ENCODE measurements at regions not wholly inside any gene's neighbourhood (a gene's known extent, or its start where the extent isn't known, plus 50 kb on each side); places are given as distances from the start of the nearest gene placed in this dataset.
"Not testable (repeated sequence)": the region's sequence is repeated elsewhere in the genome, so short reads cannot be mapped to it uniquely, and the experiment has no call there.

DNA sequence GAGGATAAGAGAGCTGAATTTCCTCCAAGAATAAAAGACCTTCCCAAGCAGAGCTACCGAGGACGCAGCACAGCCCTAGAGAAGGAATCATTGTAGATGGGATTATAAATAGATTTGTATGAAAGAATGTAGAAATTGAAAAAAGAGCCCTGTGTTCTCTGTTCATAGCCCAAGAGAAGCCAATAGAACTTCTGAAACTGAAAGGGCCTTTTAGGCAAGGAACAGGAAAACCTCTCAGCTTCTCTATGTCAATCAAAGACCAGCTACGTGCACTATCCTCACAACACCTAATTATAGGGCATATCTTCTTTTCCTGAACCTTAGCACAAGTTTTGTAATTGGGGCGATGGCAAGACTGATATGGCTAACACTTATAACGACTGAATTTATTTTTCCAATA, 192.4 kb upstream of the RNPC3 start:
- no peaks in the 10 kb centered on the region for H3K36me3 Mint-ChIP-seq (ENCODE audit: insufficient read depth in 2 of 2)
- no peaks in the 10 kb centered on the region for H3K27me3 Mint-ChIP-seq (ENCODE audit: low read depth)
- H3K9me3 Mint-ChIP-seq = no peaks in the 10 kb centered on the region
- ATAC-seq (replicated peaks in 1 of 2) (no peak), DNase-seq (no peak)
- no peaks in the 10 kb centered on the region for H3K4me1 Mint-ChIP-seq (ENCODE audit: low read depth)
- H3K27ac Mint-ChIP-seq = no peak overlapping the region
- H3K4me3 Mint-ChIP-seq = no peak overlapping the region

GRCh38 chr1:103327054-103327719, 198.3 kb upstream of the RNPC3 start:
- no peaks in the 10 kb centered on the region for H3K27me3 Mint-ChIP-seq (ENCODE audit: low read depth)
- DNase-seq (no peak), ATAC-seq (replicated peaks in 1 of 2) (no peak)
- peaks cover 3% of the 10 kb centered on the region in 2 donors for H3K36me3 Mint-ChIP-seq (ENCODE audit: insufficient read depth in 2 of 2)
- no peak overlapping the region for H3K27ac Mint-ChIP-seq
- peaks cover 9% of the 10 kb centered on the region in 2 donors for H3K9me3 Mint-ChIP-seq
- no peaks in the 10 kb centered on the region for H3K4me1 Mint-ChIP-seq (ENCODE audit: low read depth)
- H3K4me3 Mint-ChIP-seq = no peak overlapping the region

GRCh38 chr1:103326595-103326994, 198.9 kb upstream of the RNPC3 start:
- H3K36me3 Mint-ChIP-seq (ENCODE audit: insufficient read depth in 2 of 2) = peaks cover 3% of the 10 kb centered on the region in 2 donors
- peaks cover 10% of the 10 kb centered on the region in 2 donors for H3K9me3 Mint-ChIP-seq
- H3K4me1 Mint-ChIP-seq (ENCODE audit: low read depth) = no peaks in the 10 kb centered on the region
- no peak for DNase-seq
- H3K27me3 Mint-ChIP-seq (ENCODE audit: low read depth) = no peaks in the 10 kb centered on the region
- no peak overlapping the region for H3K4me3 Mint-ChIP-seq
- H3K27ac Mint-ChIP-seq = no peak overlapping the region
- no peak for ATAC-seq (replicated peaks in 1 of 2)

GRCh38 chr1:103309786-103310185, 201.5 kb upstream of the COL11A1 start:
- no peak for DNase-seq
- H3K36me3 Mint-ChIP-seq (ENCODE audit: insufficient read depth in 2 of 2) = no peaks in the 10 kb centered on the region
- no peak overlapping the region for H3K27ac Mint-ChIP-seq
- H3K4me1 Mint-ChIP-seq (ENCODE audit: low read depth) = no peaks in the 10 kb centered on the region
- no peaks in the 10 kb centered on the region for H3K9me3 Mint-ChIP-seq
- H3K27me3 Mint-ChIP-seq (ENCODE audit: low read depth) = no peaks in the 10 kb centered on the region
- H3K4me3 Mint-ChIP-seq = no peak overlapping the region
- ATAC-seq (replicated peaks in 1 of 2) = no peak

GRCh38 chr1:103307751-103308150, 199.4 kb upstream of the COL11A1 start:
- H3K4me3 Mint-ChIP-seq = no peak overlapping the region
- DNase-seq = no peak
- no peak for ATAC-seq (replicated peaks in 1 of 2)
- no peaks in the 10 kb centered on the region for H3K9me3 Mint-ChIP-seq
- no peaks in the 10 kb centered on the region for H3K36me3 Mint-ChIP-seq (ENCODE audit: insufficient read depth in 2 of 2)
- no peaks in the 10 kb centered on the region for H3K4me1 Mint-ChIP-seq (ENCODE audit: low read depth)
- no peaks in the 10 kb centered on the region for H3K27me3 Mint-ChIP-seq (ENCODE audit: low read depth)
- no peak overlapping the region for H3K27ac Mint-ChIP-seq

DNA sequence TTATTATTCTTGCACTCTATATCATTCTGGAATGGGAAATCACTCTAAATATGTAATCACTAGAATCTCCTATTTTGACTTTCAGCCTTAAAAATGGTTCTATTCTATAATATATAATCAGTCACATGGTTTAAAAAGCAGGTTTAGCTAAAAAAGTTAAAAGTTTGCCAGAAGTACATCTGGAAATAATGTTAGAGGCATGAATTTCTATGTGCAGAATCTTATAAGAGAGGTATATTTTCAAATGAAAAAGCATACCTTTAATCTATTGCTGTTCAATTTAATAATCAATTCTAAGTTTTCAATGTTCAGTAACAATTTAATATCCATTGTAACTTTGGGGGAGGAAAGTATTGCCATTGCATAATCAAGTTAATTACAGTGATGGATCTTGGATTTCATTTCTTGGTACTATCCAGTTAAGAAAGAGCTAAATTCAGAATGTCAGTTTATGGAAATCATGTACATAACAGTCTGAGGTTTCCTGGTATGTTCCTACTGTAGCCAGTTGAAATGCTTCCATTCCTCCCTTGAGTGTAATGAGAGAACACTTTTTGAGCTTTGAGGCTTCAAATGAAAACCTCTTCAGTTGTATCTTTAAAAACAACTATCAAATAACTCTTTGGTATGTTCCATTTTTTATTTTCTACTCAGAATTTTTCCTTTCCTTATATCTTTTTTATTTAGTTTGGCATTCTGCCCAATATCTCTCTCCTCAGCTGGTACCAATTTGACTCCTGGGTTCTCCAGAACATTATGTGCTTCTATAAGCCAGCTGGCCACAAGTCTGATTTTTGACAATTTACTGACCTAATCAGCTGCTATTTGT, 175.7 kb upstream of the COL11A1 start:
- H3K4me3 Mint-ChIP-seq = no peak overlapping the region
- DNase-seq (no peak), ATAC-seq (replicated peaks in 1 of 2) (no peak)
- no peak overlapping the region for H3K27ac Mint-ChIP-seq
- no peaks in the 10 kb centered on the region for H3K4me1 Mint-ChIP-seq (ENCODE audit: low read depth)
- no peaks in the 10 kb centered on the region for H3K27me3 Mint-ChIP-seq (ENCODE audit: low read depth)
- no peaks in the 10 kb centered on the region for H3K36me3 Mint-ChIP-seq (ENCODE audit: insufficient read depth in 2 of 2)
- H3K9me3 Mint-ChIP-seq = peaks cover 0 to 2% of the 10 kb centered on the region in 2 donors

DNA sequence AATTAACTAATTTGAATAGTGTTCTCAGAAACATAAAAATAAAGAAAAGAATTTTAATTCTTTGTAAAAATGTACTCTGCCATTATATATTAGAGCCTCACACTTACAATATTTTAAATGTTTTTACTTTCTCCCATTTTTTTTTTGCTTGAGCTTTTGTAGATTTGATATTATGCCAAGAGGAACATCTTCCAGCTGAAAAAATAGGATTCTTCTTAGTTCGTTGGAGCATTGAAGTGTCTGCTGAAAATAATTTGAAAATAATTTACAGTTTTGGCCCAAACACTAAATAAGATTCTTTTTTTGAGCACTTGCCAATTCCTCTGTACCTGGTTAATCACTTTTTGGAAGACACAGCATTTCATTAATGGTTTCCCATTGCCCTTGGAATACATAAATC, 175.0 kb upstream of the COL11A1 start:
- ATAC-seq (replicated peaks in 1 of 2) (no peak), DNase-seq (no peak)
- Mint-ChIP-seq H3K27ac (no peak overlapping the region), H3K36me3 (ENCODE audit: insufficient read depth in 2 of 2) (no peaks in the 10 kb centered on the region), H3K27me3 (ENCODE audit: low read depth) (no peaks in the 10 kb centered on the region), H3K4me1 (ENCODE audit: low read depth) (no peaks in the 10 kb centered on the region), H3K4me3 (no peak overlapping the region), H3K9me3 (peaks cover 0 to 2% of the 10 kb centered on the region in 2 donors)

- no peak overlapping the region for H3K27ac Mint-ChIP-seq
- no peaks in the 10 kb centered on the region for H3K27me3 Mint-ChIP-seq (ENCODE audit: low read depth)
- no peaks in the 10 kb centered on the region for H3K36me3 Mint-ChIP-seq (ENCODE audit: insufficient read depth in 2 of 2)
- ATAC-seq (replicated peaks in 1 of 2) (no peak), DNase-seq (no peak)
- no peak overlapping the region for H3K4me3 Mint-ChIP-seq
- H3K4me1 Mint-ChIP-seq (ENCODE audit: low read depth) = no peaks in the 10 kb centered on the region
- H3K9me3 Mint-ChIP-seq = peaks cover 2 to 4% of the 10 kb centered on the region in 2 donors
Observed at GRCh38 chr1:103275725-103276124, 167.4 kb upstream of the COL11A1 start.

- H3K4me3 Mint-ChIP-seq = no peak overlapping the region
- DNase-seq = no peak
- no peak overlapping the region for H3K27ac Mint-ChIP-seq
- ATAC-seq (replicated peaks in 1 of 2) = no peak
- no peaks in the 10 kb centered on the region for H3K27me3 Mint-ChIP-seq (ENCODE audit: low read depth)
- H3K4me1 Mint-ChIP-seq (ENCODE audit: low read depth) = no peaks in the 10 kb centered on the region
- H3K36me3 Mint-ChIP-seq (ENCODE audit: insufficient read depth in 2 of 2) = no peaks in the 10 kb centered on the region
- peaks cover 2 to 3% of the 10 kb centered on the region in 2 donors for H3K9me3 Mint-ChIP-seq
Observed at GRCh38 chr1:103274886-103275285, 166.6 kb upstream of the COL11A1 start.

GRCh38 chr1:103273106-103273505, 164.8 kb upstream of the COL11A1 start:
- DNase-seq (no peak), ATAC-seq (replicated peaks in 1 of 2) (no peak)
- Mint-ChIP-seq H3K4me3 (no peak overlapping the region), H3K4me1 (ENCODE audit: low read depth) (no peaks in the 10 kb centered on the region), H3K27ac (no peak overlapping the region), H3K27me3 (ENCODE audit: low read depth) (no peaks in the 10 kb centered on the region), H3K9me3 (peaks cover 2 to 3% of the 10 kb centered on the region in 2 donors), H3K36me3 (ENCODE audit: insufficient read depth in 2 of 2) (no peaks in the 10 kb centered on the region)

GRCh38 chr1:103271471-103271870, 163.1 kb upstream of the COL11A1 start:
- H3K4me3 Mint-ChIP-seq; H3K9me3 Mint-ChIP-seq; H3K27ac Mint-ChIP-seq; DNase-seq; H3K36me3 Mint-ChIP-seq (ENCODE audit: insufficient read depth in 2 of 2); H3K4me1 Mint-ChIP-seq (ENCODE audit: low read depth); ATAC-seq (replicated peaks in 1 of 2); H3K27me3 Mint-ChIP-seq (ENCODE audit: low read depth): not testable (repeated sequence)

DNA sequence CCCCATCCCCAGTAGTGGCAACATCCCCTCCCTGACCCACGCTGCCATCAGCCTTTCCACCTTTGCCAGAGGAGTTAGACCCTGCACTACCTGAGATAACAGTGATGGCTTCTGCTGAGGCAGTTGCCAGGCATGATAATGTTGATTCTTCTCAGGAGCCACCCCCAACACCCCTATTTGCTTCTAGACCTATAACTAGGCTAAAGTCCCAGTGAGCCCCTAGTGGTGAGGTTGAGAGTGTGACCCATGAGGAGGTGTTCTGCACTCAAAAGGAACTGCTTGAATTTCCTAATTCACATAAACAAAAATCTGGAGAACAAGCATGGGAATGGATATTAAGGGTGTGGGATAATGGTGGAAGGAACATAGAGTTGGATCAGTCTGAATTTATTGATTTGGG, 159.6 kb upstream of the COL11A1 start:
- no peaks in the 10 kb centered on the region for H3K27me3 Mint-ChIP-seq (ENCODE audit: low read depth)
- DNase-seq = no peak
- no peaks in the 10 kb centered on the region for H3K36me3 Mint-ChIP-seq (ENCODE audit: insufficient read depth in 2 of 2)
- H3K4me1 Mint-ChIP-seq (ENCODE audit: low read depth) = no peaks in the 10 kb centered on the region
- no peak for ATAC-seq (replicated peaks in 1 of 2)
- no peak overlapping the region for H3K4me3 Mint-ChIP-seq
- peaks cover 3 to 7% of the 10 kb centered on the region in 2 donors for H3K9me3 Mint-ChIP-seq
- no peak overlapping the region for H3K27ac Mint-ChIP-seq

- no peak for DNase-seq
- Mint-ChIP-seq H3K9me3 (peaks cover 3 to 7% of the 10 kb centered on the region in 2 donors), H3K4me3 (no peak overlapping the region), H3K36me3 (ENCODE audit: insufficient read depth in 2 of 2) (no peaks in the 10 kb centered on the region), H3K4me1 (ENCODE audit: low read depth) (no peaks in the 10 kb centered on the region), H3K27ac (no peak overlapping the region), H3K27me3 (ENCODE audit: low read depth) (no peaks in the 10 kb centered on the region)
- no peak for ATAC-seq (replicated peaks in 1 of 2)
Observed at GRCh38 chr1:103267266-103267665, 158.9 kb upstream of the COL11A1 start.

Measured in activated T-cell treated with anti-CD3 and anti-CD28 coated beads, Interleukin-2, amount 50 U/mL, for 72 hours (primary cell).